Right lobe of liver (tissue), 4 donors: ENCODE measurements at regions not wholly inside any gene's neighbourhood (a gene's known extent, or its start where the extent isn't known, plus 50 kb on each side); places are given as distances from the start of the nearest gene placed in this dataset.

ENCODE experiments used
- POLR2A ChIP-seq: fragments of 450-650 bp; IDR thresholded peaks from one replicate; pipeline ENCODE4 v1.6.1; 2017; ENCODE audit warnings: antibody characterized with exemption, mild to moderate bottlenecking
- TF ChIP-seq, protein P1 (sequence below), 4 donors: fragments of 200-600 bp in 3 of 4; fragments of 450-650 bp in 1 of 4; IDR thresholded peaks; one replicate each; pipeline versions ENCODE4 v1.5.1 to v1.8.0; 2016 to 2022; ENCODE audit warnings: antibody characterized with exemption in 4 of 4, mild to moderate bottlenecking in 2 of 4
- donor health status: DM: no; HTN: no; CAD: no.
- donor health status: DM: no; HTN: no; CAD: no.
- donor health status: DM: no; HTN: yes; CAD: no.

DNA sequence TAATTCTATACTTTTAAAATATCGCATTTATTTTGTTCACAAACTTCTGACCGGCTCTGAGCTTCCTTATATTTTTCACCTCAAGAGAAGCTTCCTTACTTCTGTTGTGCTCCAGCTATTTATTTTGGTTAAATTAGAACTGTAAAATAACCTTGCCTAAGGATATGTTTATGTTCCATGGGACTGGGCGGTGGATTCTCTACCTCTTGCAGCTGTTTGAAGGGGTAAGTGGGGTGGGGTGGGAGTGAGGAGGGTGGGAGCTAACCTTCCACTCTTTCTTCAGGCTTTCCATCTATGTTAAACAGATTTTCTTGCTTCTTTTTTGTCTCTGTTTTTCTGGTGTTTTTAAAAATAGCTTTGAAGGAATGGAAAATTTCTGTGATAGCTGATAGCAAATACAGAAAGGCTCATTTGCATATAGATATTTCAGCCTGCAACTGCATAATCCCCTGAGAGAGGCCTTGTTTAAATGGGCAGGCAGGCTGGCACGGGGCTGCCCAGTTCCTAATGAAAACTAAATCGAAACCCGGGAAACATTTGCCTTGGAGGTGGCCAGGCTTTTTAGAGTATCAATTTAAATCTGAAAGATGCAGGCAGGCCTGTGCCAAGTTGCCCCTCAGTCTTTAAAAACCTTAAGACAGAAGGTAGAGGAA, 122.1 kb upstream of the DMAC1 start:
- TF ChIP-seq, protein P1, sequence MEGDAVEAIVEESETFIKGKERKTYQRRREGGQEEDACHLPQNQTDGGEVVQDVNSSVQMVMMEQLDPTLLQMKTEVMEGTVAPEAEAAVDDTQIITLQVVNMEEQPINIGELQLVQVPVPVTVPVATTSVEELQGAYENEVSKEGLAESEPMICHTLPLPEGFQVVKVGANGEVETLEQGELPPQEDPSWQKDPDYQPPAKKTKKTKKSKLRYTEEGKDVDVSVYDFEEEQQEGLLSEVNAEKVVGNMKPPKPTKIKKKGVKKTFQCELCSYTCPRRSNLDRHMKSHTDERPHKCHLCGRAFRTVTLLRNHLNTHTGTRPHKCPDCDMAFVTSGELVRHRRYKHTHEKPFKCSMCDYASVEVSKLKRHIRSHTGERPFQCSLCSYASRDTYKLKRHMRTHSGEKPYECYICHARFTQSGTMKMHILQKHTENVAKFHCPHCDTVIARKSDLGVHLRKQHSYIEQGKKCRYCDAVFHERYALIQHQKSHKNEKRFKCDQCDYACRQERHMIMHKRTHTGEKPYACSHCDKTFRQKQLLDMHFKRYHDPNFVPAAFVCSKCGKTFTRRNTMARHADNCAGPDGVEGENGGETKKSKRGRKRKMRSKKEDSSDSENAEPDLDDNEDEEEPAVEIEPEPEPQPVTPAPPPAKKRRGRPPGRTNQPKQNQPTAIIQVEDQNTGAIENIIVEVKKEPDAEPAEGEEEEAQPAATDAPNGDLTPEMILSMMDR (IDR thresholded peaks at IDR 0.05), result no peak
- no peak for TF ChIP-seq POLR2A
